SU-DHL-6 (cell line): ENCODE measurements at regions not wholly inside any gene's neighbourhood (a gene's known extent, or its start where the extent isn't known, plus 50 kb on each side); places are given as distances from the start of the nearest gene placed in this dataset.

Experiments used
- H2AFZ ChIP-seq: fragments of 200-600 bp; sonication (generic); 2 replicates; pipeline ENCODE4 v1.6.1; 2014; ENCODE audit warnings: low read depth, mild to moderate bottlenecking, moderate library complexity, mixed read lengths, antibody characterized with exemption, low read length; ENCODE audit not compliant: severe bottlenecking
- H3F3A ChIP-seq: fragments of 200-600 bp; shearing (Covaris generic); 2 replicates; pipeline ENCODE4 v1.6.0; 2016; ENCODE audit warnings: antibody characterized with exemption, mild to moderate bottlenecking; ENCODE audit not compliant: insufficient read depth
- H3K27ac ChIP-seq: fragments of 200-600 bp; sonication (generic); 2 replicates; pipeline ENCODE4 v1.5.1; 2016; ENCODE audit warnings: low read depth, mild to moderate bottlenecking, low read length, moderate library complexity, mixed read lengths
- H3K27me3 ChIP-seq: fragments of 200-600 bp; sonication (generic), shearing (Covaris generic); 2 replicates; pipeline ENCODE4 v1.6.0; 2014; ENCODE audit warnings: mild to moderate bottlenecking, low read length
- H3K36me3 ChIP-seq: fragments of 200-600 bp; sonication (generic); 2 replicates; pipeline ENCODE4 v1.6.1; 2014; ENCODE audit warnings: mild to moderate bottlenecking, low read length, mixed read lengths
- H3K4me2 ChIP-seq: fragments of 300-600, 200-600 bp; shearing (Covaris generic), sonication (generic); 2 replicates; pipeline ENCODE4 v1.6.0; 2014; ENCODE audit warnings: low read length, low read depth, mild to moderate bottlenecking; ENCODE audit not compliant: poor library complexity, severe bottlenecking
- H3K4me3 ChIP-seq: fragments of 200-600 bp; sonication (generic); 2 replicates; pipeline ENCODE4 v1.5.1; 2014; ENCODE audit warnings: antibody characterized with exemption, low read length, mild to moderate bottlenecking, mixed read lengths; ENCODE audit not compliant: insufficient read depth, poor library complexity, severe bottlenecking
- H3K79me2 ChIP-seq: fragments of 200-600 bp; sonication (generic); 2 replicates; pipeline ENCODE4 v1.6.1; 2014; ENCODE audit warnings: mild to moderate bottlenecking, low read length, moderate library complexity; ENCODE audit not compliant: insufficient read depth
- H3K9ac ChIP-seq: fragments of 200-600 bp; sonication (generic); 2 replicates; pipeline ENCODE4 v1.7.0; 2014; ENCODE audit warnings: mild to moderate bottlenecking, low read length
- H3K9me2 ChIP-seq: fragments of 200-600 bp; sonication (generic); replicated peaks from 2 replicates; pipeline ENCODE4 v1.6.1; 2014; ENCODE audit warnings: low read length; ENCODE audit not compliant: insufficient read depth
- H3K9me3 ChIP-seq: fragments of 200-600 bp; sonication (generic); 2 replicates; pipeline ENCODE4 v1.6.1; 2014; ENCODE audit warnings: low read length, mixed read lengths; ENCODE audit not compliant: insufficient read depth
- H4K20me1 ChIP-seq: fragments of 200-600 bp; sonication (generic); 2 replicates; pipeline ENCODE4 v1.6.1; 2014; ENCODE audit warnings: low read depth, mild to moderate bottlenecking, antibody characterized with exemption, low read length, moderate library complexity, mixed read lengths
- CTCF ChIP-seq: fragments of 200-600 bp; sonication (generic); IDR thresholded peaks from one replicate; pipeline ENCODE4 v1.5.1; 2017; ENCODE audit warnings: antibody characterized with exemption, mild to moderate bottlenecking, low read length, moderate library complexity; ENCODE audit not compliant: insufficient read depth, poor library complexity, severe bottlenecking
- EZH2phosphoT487 ChIP-seq: fragments of 200-600 bp; sonication (generic), shearing (Covaris generic); conservative IDR thresholded peaks from 2 replicates; pipeline ENCODE4 v1.6.1; 2018; ENCODE audit warnings: mild to moderate bottlenecking, antibody characterized with exemption, low read length, moderate library complexity, mixed read lengths

- H3K9ac ChIP-seq, result no peak overlapping the region
- no peaks in the 10 kb centered on the region for H3K27me3 ChIP-seq
- H3K79me2 ChIP-seq, result no peaks in the 10 kb centered on the region
- no peaks in the 10 kb centered on the region for H3K36me3 ChIP-seq
- H3F3A ChIP-seq, result no peaks in the 10 kb centered on the region
- H3K9me2 ChIP-seq, result no peaks in the 10 kb centered on the region
- H4K20me1 ChIP-seq, result no peaks in the 10 kb centered on the region
- H3K27ac ChIP-seq, result no peak overlapping the region
- H2AFZ ChIP-seq, result no peak overlapping the region
- TF ChIP-seq EZH2phosphoT487 (no peak), CTCF (no peak)
- no peaks in the 10 kb centered on the region for H3K9me3 ChIP-seq
- no peak overlapping the region for H3K4me2 ChIP-seq
- H3K4me3 ChIP-seq, result no peak overlapping the region
These were observed 359.6 kb upstream of the NOCT start for GRCh38 chr4:138655985-138656384.

- Histone ChIP-seq H4K20me1 (no peaks in the 10 kb centered on the region), H3K9me3 (no peaks in the 10 kb centered on the region), H3K36me3 (no peaks in the 10 kb centered on the region), H3K4me3 (no peak overlapping the region), H3F3A (no peaks in the 10 kb centered on the region), H3K9ac (no peak overlapping the region), H3K4me2 (no peak overlapping the region), H3K79me2 (no peaks in the 10 kb centered on the region), H3K9me2 (no peaks in the 10 kb centered on the region), H3K27me3 (no peaks in the 10 kb centered on the region), H3K27ac (no peak overlapping the region), H2AFZ (no peak overlapping the region)
- TF ChIP-seq EZH2phosphoT487, result no peak
- TF ChIP-seq CTCF, result no peak
These were observed 360.3 kb upstream of the NOCT start for GRCh38 chr4:138655286-138655685.

GRCh38 chr4:138650929-138651448 is 364.6 kb upstream of the NOCT start:
- no peak overlapping the region for H3K9ac ChIP-seq
- no peak overlapping the region for H2AFZ ChIP-seq
- no peak overlapping the region for H3K27ac ChIP-seq

More at GRCh38 chr4:138650929-138651448, 364.6 kb upstream of the NOCT start:
- no peaks in the 10 kb centered on the region for H3K27me3 ChIP-seq
- no peak overlapping the region for H3K4me2 ChIP-seq
- H3K9me3 ChIP-seq, result no peaks in the 10 kb centered on the region
- H3K79me2 ChIP-seq, result no peaks in the 10 kb centered on the region
- no peak overlapping the region for H3K4me3 ChIP-seq
- TF ChIP-seq CTCF (no peak), EZH2phosphoT487 (no peak)
- no peaks in the 10 kb centered on the region for H4K20me1 ChIP-seq
- no peaks in the 10 kb centered on the region for H3K36me3 ChIP-seq
- H3K9me2 ChIP-seq, result no peaks in the 10 kb centered on the region
- H3F3A ChIP-seq, result no peaks in the 10 kb centered on the region
